ENCODE measurements at regions not wholly inside any gene's neighbourhood (a gene's known extent, or its start where the extent isn't known, plus 50 kb on each side); places are given as distances from the start of the nearest gene placed in this dataset.

DNA sequence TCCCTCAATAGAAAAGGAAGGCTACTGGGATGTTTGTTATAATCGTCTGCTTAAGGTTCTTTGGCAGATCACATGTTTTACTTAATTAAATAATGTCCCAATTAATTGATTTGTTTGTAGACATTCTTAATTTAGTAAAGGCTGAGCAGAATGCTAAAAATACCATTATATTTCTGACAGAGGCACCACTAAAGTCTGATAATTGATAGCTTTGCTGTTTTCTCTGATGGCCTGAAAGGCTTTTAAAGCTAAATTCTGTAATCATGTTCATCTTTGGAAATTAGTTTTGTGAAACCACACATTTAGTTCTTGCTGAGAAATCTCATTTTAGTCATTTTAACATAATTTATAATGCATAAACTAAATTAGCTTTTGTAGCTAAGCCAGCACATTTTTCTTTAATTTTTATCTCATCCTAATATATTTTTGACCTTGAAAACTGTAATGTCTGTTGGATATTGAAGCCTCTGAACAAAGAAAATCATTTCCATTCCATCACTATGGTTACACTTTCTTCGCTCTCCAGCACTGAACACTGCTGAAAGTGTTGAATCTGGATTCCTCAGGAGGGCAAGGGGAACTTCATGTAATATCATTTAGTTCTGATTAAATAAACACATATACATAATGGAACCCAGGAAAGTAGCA is 329.4 kb downstream of the ELAVL2 start:
- Histone ChIP-seq H3K4me3 (ENCODE audit: low read length) (no peak overlapping the region), H3K27ac (ENCODE audit: low read depth, low read length) (no peak overlapping the region), H3K36me3 (ENCODE audit: control insufficient read depth, insufficient read depth, low read length) (no peaks in the 10 kb centered on the region), H3K27me3 (ENCODE audit: control insufficient read depth, insufficient read depth, low read length) (no peaks in the 10 kb centered on the region), H3K4me1 (ENCODE audit: control insufficient read depth, insufficient read depth, low read length) (no peaks in the 10 kb centered on the region), H3K9ac (ENCODE audit: low read length) (no peak overlapping the region)

DNA sequence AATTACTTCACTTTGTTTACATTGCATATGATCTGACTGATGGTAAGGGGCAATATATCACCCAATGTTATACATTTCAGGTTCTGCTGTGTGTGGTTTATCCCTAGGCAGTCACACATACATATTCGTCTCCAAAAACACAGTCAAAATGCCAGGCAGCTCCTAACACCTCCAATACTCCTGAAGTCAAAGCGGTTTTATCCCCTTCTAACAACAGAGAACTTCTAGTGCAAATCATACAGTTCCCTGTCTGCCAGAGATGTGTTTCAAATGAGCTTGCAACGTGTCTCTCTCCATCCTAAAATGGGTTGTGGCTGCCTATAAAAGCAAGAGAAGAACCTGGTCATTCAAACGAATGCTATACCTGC is 328.9 kb downstream of the ELAVL2 start:
- H3K4me3 ChIP-seq (ENCODE audit: low read length) = no peak overlapping the region
- H3K36me3 ChIP-seq (ENCODE audit: control insufficient read depth, insufficient read depth, low read length) = no peaks in the 10 kb centered on the region
- H3K27me3 ChIP-seq (ENCODE audit: control insufficient read depth, insufficient read depth, low read length) = no peaks in the 10 kb centered on the region
- no peaks in the 10 kb centered on the region for H3K4me1 ChIP-seq (ENCODE audit: control insufficient read depth, insufficient read depth, low read length)
- H3K9ac ChIP-seq (ENCODE audit: low read length) = no peak overlapping the region
- H3K27ac ChIP-seq (ENCODE audit: low read depth, low read length) = no peak overlapping the region

DNA sequence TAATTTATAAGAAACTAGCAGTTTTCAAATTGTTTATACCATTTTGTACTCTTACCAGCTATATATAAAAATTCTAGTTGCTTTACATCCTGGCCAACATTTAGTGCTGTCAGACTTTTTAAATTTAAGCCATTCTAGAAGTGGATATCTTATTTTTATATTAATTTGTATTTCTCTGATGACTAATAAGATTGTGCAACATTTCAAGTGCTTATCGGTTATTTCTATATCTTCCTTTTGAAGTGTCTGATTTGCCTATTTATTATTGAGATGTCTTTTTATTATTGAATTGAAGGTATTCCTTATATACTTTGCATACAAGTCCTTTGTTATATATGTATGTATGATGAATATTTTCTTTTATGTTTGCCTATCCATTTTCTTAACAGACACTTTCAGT is 324.0 kb downstream of the ELAVL2 start:
- H3K27ac ChIP-seq (ENCODE audit: low read depth, low read length) = no peak overlapping the region
- no peaks in the 10 kb centered on the region for H3K27me3 ChIP-seq (ENCODE audit: control insufficient read depth, insufficient read depth, low read length)
- no peak overlapping the region for H3K9ac ChIP-seq (ENCODE audit: low read length)
- no peak overlapping the region for H3K4me3 ChIP-seq (ENCODE audit: low read length)
- H3K36me3 ChIP-seq (ENCODE audit: control insufficient read depth, insufficient read depth, low read length) = no peaks in the 10 kb centered on the region
- no peaks in the 10 kb centered on the region for H3K4me1 ChIP-seq (ENCODE audit: control insufficient read depth, insufficient read depth, low read length)

DNA sequence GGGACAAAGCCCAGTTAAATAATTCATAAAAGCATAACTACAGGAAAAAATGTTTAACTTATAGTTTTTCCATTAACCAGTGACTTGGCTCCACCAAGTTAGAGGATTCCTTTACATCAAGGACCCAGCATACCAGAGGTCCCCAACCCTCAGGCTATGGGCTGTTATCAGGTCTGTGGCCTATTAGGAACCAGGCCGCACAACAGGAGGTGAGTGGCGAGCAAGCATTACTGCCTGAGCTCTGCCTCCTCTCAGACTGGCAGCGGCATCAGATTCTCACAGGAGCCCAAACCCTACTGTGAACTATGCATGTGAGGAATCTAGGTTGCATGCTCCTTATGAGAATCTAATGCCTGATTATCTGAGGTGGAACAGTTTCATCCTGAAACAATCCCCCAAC is 303.1 kb downstream of the ELAVL2 start:
- Histone ChIP-seq H3K27me3 (ENCODE audit: control insufficient read depth, insufficient read depth, low read length) (no peaks in the 10 kb centered on the region), H3K4me1 (ENCODE audit: control insufficient read depth, insufficient read depth, low read length) (no peaks in the 10 kb centered on the region), H3K36me3 (ENCODE audit: control insufficient read depth, insufficient read depth, low read length) (no peaks in the 10 kb centered on the region), H3K4me3 (ENCODE audit: low read length) (no peak overlapping the region), H3K9ac (ENCODE audit: low read length) (no peak overlapping the region), H3K27ac (ENCODE audit: low read depth, low read length) (no peak overlapping the region)

- H3K27ac ChIP-seq (ENCODE audit: low read depth, low read length) = no peak overlapping the region
- H3K27me3 ChIP-seq (ENCODE audit: control insufficient read depth, insufficient read depth, low read length) = no peaks in the 10 kb centered on the region
- H3K9ac ChIP-seq (ENCODE audit: low read length) = no peak overlapping the region
- H3K36me3 ChIP-seq (ENCODE audit: control insufficient read depth, insufficient read depth, low read length) = no peaks in the 10 kb centered on the region
- H3K4me1 ChIP-seq (ENCODE audit: control insufficient read depth, insufficient read depth, low read length) = no peaks in the 10 kb centered on the region
- no peak overlapping the region for H3K4me3 ChIP-seq (ENCODE audit: low read length)
Observed at GRCh38 chr9:23524607-23525155, 301.4 kb downstream of the ELAVL2 start.

DNA sequence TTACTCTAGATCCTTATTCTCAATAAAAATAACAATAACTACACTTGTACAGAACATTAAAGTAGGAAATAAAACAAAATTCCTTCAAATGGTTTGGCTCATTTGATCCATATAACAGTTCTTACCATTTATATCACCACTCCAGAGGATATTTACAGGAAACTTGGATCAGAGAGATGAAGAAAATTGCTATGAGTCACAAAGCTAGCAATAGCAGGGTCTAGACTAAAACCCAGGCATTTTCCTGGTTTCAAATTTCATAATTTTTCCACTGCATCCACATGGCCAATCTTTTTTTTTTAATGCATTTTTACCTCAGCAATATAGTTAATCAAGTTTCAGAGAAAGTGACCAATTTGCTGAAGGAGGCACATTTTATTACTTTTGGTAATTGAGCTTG is 299.2 kb downstream of the ELAVL2 start:
- H3K9ac ChIP-seq (ENCODE audit: low read length) = no peak overlapping the region
- no peaks in the 10 kb centered on the region for H3K4me1 ChIP-seq (ENCODE audit: control insufficient read depth, insufficient read depth, low read length)
- no peak overlapping the region for H3K27ac ChIP-seq (ENCODE audit: low read depth, low read length)
- H3K36me3 ChIP-seq (ENCODE audit: control insufficient read depth, insufficient read depth, low read length) = no peaks in the 10 kb centered on the region
- no peaks in the 10 kb centered on the region for H3K27me3 ChIP-seq (ENCODE audit: control insufficient read depth, insufficient read depth, low read length)
- H3K4me3 ChIP-seq (ENCODE audit: low read length) = no peak overlapping the region

- H3K4me1 ChIP-seq (ENCODE audit: control insufficient read depth, insufficient read depth, low read length) = no peaks in the 10 kb centered on the region
- no peaks in the 10 kb centered on the region for H3K27me3 ChIP-seq (ENCODE audit: control insufficient read depth, insufficient read depth, low read length)
- no peak overlapping the region for H3K27ac ChIP-seq (ENCODE audit: low read depth, low read length)
- H3K4me3 ChIP-seq (ENCODE audit: low read length) = no peak overlapping the region
- no peak overlapping the region for H3K9ac ChIP-seq (ENCODE audit: low read length)
- no peaks in the 10 kb centered on the region for H3K36me3 ChIP-seq (ENCODE audit: control insufficient read depth, insufficient read depth, low read length)
Observed at GRCh38 chr9:23532282-23532681, 293.8 kb downstream of the ELAVL2 start.

- H3K4me1 ChIP-seq (ENCODE audit: control insufficient read depth, insufficient read depth, low read length) = no peaks in the 10 kb centered on the region
- H3K9ac ChIP-seq (ENCODE audit: low read length) = no peak overlapping the region
- no peaks in the 10 kb centered on the region for H3K27me3 ChIP-seq (ENCODE audit: control insufficient read depth, insufficient read depth, low read length)
- no peaks in the 10 kb centered on the region for H3K36me3 ChIP-seq (ENCODE audit: control insufficient read depth, insufficient read depth, low read length)
- peak overlapping the region; percentile 10 for H3K4me3 ChIP-seq (ENCODE audit: low read length)
- no peak overlapping the region for H3K27ac ChIP-seq (ENCODE audit: low read depth, low read length)
Observed at GRCh38 chr9:23537192-23538066, 288.6 kb downstream of the ELAVL2 start.

DNA sequence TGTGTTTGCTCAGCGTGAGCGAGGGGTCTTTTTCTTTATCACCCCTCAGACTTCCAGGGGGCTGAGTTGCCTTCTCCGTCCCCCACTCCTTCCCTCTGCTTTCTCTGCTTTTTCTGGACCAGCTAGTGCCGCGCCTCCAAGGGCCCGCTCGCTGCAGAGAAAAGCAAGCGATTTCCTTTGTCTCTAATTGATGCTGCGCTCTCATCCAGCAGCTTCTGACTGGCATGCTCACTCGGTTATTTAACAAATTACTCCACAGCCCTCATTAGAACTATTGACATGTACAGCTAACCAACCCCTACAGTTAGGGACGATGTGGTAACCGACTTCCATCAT is 288.0 kb downstream of the ELAVL2 start:
- Histone ChIP-seq H3K27ac (ENCODE audit: low read depth, low read length) (no peak overlapping the region), H3K4me3 (ENCODE audit: low read length) (no peak overlapping the region), H3K4me1 (ENCODE audit: control insufficient read depth, insufficient read depth, low read length) (no peaks in the 10 kb centered on the region), H3K27me3 (ENCODE audit: control insufficient read depth, insufficient read depth, low read length) (no peaks in the 10 kb centered on the region), H3K9ac (ENCODE audit: low read length) (no peak overlapping the region), H3K36me3 (ENCODE audit: control insufficient read depth, insufficient read depth, low read length) (no peaks in the 10 kb centered on the region)

DNA sequence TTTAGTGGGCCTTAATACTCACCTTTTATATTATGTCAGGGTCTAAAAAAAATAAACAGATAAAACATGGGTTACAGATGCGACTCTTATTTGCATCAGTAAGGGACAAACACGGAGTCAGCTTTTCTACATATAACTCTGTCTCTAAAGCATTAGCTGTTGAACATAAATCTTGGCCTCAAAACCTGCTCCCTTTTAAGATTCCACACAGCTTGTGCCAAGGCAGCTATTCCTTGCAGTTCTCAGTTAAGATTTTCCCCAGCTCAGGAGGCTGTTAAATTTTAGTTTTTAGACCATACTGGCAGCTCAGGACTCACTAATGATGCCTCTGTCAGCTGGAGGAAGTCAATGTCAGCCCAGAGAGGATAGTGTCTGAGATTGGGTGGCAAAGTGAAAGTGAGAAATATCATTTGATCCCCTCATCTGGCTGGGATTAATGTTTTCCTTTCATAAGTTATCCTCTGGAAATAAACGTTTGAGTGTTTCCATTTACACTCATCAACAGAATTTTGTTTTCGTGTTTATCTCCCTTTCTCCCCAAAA is 287.5 kb downstream of the ELAVL2 start:
- no peaks in the 10 kb centered on the region for H3K27me3 ChIP-seq (ENCODE audit: control insufficient read depth, insufficient read depth, low read length)
- no peak overlapping the region for H3K4me3 ChIP-seq (ENCODE audit: low read length)
- no peaks in the 10 kb centered on the region for H3K4me1 ChIP-seq (ENCODE audit: control insufficient read depth, insufficient read depth, low read length)
- no peak overlapping the region for H3K27ac ChIP-seq (ENCODE audit: low read depth, low read length)
- H3K9ac ChIP-seq (ENCODE audit: low read length) = no peak overlapping the region
- no peaks in the 10 kb centered on the region for H3K36me3 ChIP-seq (ENCODE audit: control insufficient read depth, insufficient read depth, low read length)

- no peak overlapping the region for H3K27ac ChIP-seq (ENCODE audit: low read depth, low read length)
- H3K4me1 ChIP-seq (ENCODE audit: control insufficient read depth, insufficient read depth, low read length) = no peaks in the 10 kb centered on the region
- H3K27me3 ChIP-seq (ENCODE audit: control insufficient read depth, insufficient read depth, low read length) = no peaks in the 10 kb centered on the region
- no peaks in the 10 kb centered on the region for H3K36me3 ChIP-seq (ENCODE audit: control insufficient read depth, insufficient read depth, low read length)
- H3K9ac ChIP-seq (ENCODE audit: low read length) = no peak overlapping the region
- no peak overlapping the region for H3K4me3 ChIP-seq (ENCODE audit: low read length)
Observed at GRCh38 chr9:23539311-23539710, 286.7 kb downstream of the ELAVL2 start.

- H3K27ac ChIP-seq (ENCODE audit: low read depth, low read length) = no peak overlapping the region
- H3K9ac ChIP-seq (ENCODE audit: low read length) = no peak overlapping the region
- no peaks in the 10 kb centered on the region for H3K27me3 ChIP-seq (ENCODE audit: control insufficient read depth, insufficient read depth, low read length)
- no peaks in the 10 kb centered on the region for H3K36me3 ChIP-seq (ENCODE audit: control insufficient read depth, insufficient read depth, low read length)
- H3K4me3 ChIP-seq (ENCODE audit: low read length) = no peak overlapping the region
- H3K4me1 ChIP-seq (ENCODE audit: control insufficient read depth, insufficient read depth, low read length) = no peaks in the 10 kb centered on the region
Observed at GRCh38 chr9:23541976-23542375, 284.1 kb downstream of the ELAVL2 start.
